Testis (tissue), 2 donors: ENCODE measurements at regions not wholly inside any gene's neighbourhood (a gene's known extent, or its start where the extent isn't known, plus 50 kb on each side); places are given as distances from the start of the nearest gene placed in this dataset.

Source experiments
- POLR2A ChIP-seq: fragments of 450-650 bp; IDR thresholded peaks from one replicate; pipeline ENCODE4 v1.6.1; 2017; ENCODE audit warnings: antibody characterized with exemption, mild to moderate bottlenecking, moderate library complexity
- TF ChIP-seq, protein P1 (sequence below), 3 experiments: fragments of 450-650 bp in 2 of 3; fragments of 200-600 bp in 1 of 3; sonication (generic) in 1 of 3; IDR thresholded peaks; one replicate each; pipeline ENCODE4 v1.5.1; 2016 to 2019; ENCODE audit warnings: antibody characterized with exemption in 3 of 3, mild to moderate bottlenecking in 2 of 3, moderate library complexity in 1 of 3

DNA sequence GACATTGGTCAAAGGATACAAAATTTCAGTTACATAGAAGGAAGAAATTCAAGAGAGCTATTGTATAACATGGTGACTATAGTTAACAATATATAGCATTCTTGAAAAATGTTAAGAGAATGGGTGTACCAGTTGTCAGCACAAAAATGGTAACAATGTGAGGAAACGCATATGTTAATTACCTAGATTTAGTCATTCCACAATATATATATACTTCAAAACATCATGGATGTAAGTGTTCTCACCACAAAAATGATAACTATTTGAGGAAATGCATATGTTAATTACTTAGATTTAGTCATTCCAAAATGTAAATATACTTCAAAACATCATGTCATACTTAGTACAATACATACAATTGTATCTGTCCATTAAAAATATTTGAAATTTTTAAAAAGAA, 540.4 kb upstream of the MGAT4C start:
- TF ChIP-seq, protein P1, sequence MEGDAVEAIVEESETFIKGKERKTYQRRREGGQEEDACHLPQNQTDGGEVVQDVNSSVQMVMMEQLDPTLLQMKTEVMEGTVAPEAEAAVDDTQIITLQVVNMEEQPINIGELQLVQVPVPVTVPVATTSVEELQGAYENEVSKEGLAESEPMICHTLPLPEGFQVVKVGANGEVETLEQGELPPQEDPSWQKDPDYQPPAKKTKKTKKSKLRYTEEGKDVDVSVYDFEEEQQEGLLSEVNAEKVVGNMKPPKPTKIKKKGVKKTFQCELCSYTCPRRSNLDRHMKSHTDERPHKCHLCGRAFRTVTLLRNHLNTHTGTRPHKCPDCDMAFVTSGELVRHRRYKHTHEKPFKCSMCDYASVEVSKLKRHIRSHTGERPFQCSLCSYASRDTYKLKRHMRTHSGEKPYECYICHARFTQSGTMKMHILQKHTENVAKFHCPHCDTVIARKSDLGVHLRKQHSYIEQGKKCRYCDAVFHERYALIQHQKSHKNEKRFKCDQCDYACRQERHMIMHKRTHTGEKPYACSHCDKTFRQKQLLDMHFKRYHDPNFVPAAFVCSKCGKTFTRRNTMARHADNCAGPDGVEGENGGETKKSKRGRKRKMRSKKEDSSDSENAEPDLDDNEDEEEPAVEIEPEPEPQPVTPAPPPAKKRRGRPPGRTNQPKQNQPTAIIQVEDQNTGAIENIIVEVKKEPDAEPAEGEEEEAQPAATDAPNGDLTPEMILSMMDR (IDR thresholded peaks at IDR 0.05) = no peak
- no peak for TF ChIP-seq POLR2A
